HG02678 (cell line): ENCODE measurements at regions not wholly inside any gene's neighbourhood (a gene's known extent, or its start where the extent isn't known, plus 50 kb on each side); places are given as distances from the start of the nearest gene placed in this dataset.
"Not testable (repeated sequence)": the region's sequence is repeated elsewhere in the genome, so short reads cannot be mapped to it uniquely, and the experiment has no call there.

Source experiments
- ATAC-seq: cut with Tn5 transposase; IDR thresholded peaks from one replicate; pipeline ENCODE4 v1.9.1; 2021; ENCODE audit warnings: mild to moderate bottlenecking, moderate library complexity; ENCODE audit not compliant: unreplicated experiment

GRCh38 chr2:140178234-140178633, 1398.0 kb upstream of the NXPH2 start:
- no peak for ATAC-seq

GRCh38 chr2:140177086-140177485, 1396.9 kb upstream of the NXPH2 start:
- ATAC-seq: no peak

- no peak for ATAC-seq
Measured at GRCh38 chr2:140173790-140174189, 1393.6 kb upstream of the NXPH2 start.

GRCh38 chr2:140164449-140164848, 1384.3 kb upstream of the NXPH2 start:
- no peak for ATAC-seq

GRCh38 chr2:140158259-140158658, 1378.1 kb upstream of the NXPH2 start:
- no peak for ATAC-seq

- no peak for ATAC-seq
Measured at GRCh38 chr2:140157816-140158215, 1377.6 kb upstream of the NXPH2 start.

GRCh38 chr2:140154706-140155105, 1374.5 kb upstream of the NXPH2 start:
- no peak for ATAC-seq

GRCh38 chr2:140154271-140154670, 1374.1 kb upstream of the NXPH2 start:
- ATAC-seq: no peak

GRCh38 chr2:140144611-140145010, 1364.4 kb upstream of the NXPH2 start:
- ATAC-seq: no peak

- no peak for ATAC-seq
Measured at GRCh38 chr2:140138736-140139135, 1358.5 kb upstream of the NXPH2 start.

GRCh38 chr2:140136861-140137260, 1356.7 kb upstream of the NXPH2 start:
- no peak for ATAC-seq

GRCh38 chr2:140136366-140136765, 1356.2 kb upstream of the NXPH2 start:
- no peak for ATAC-seq

GRCh38 chr2:140128909-140129308, 1348.7 kb upstream of the NXPH2 start:
- ATAC-seq: no peak

GRCh38 chr2:140122001-140122400, 1341.8 kb upstream of the NXPH2 start:
- ATAC-seq: no peak

GRCh38 chr2:140117386-140117785, 1337.2 kb upstream of the NXPH2 start:
- no peak for ATAC-seq

- no peak for ATAC-seq
Measured at GRCh38 chr2:140108706-140109475, 1328.7 kb upstream of the NXPH2 start.

- ATAC-seq: no peak
Measured at GRCh38 chr2:140091926-140092325, 1311.7 kb upstream of the NXPH2 start.

GRCh38 chr2:140086964-140087363, 1306.8 kb upstream of the NXPH2 start:
- no peak for ATAC-seq

- ATAC-seq: no peak
Measured at GRCh38 chr2:140085674-140086073, 1305.5 kb upstream of the NXPH2 start.

GRCh38 chr2:140079038-140079437, 1298.8 kb upstream of the NXPH2 start:
- ATAC-seq: no peak

- ATAC-seq: no peak
Measured at GRCh38 chr2:140076164-140076563, 1296.0 kb upstream of the NXPH2 start.

- ATAC-seq: not testable (repeated sequence)
Measured at GRCh38 chr2:140073763-140074162, 1293.6 kb upstream of the NXPH2 start.

- ATAC-seq: no peak
Measured at GRCh38 chr2:140067661-140068060, 1287.5 kb upstream of the NXPH2 start.
